ENCODE measurements at regions not wholly inside any gene's neighbourhood (a gene's known extent, or its start where the extent isn't known, plus 50 kb on each side); places are given as distances from the start of the nearest gene placed in this dataset.

GRCh38 chr5:68066277-68066955 is 149.1 kb upstream of the PIK3R1 start:
- TF ChIP-seq POLR2A (IDR thresholded peaks at IDR 0.05; ENCODE audit: low read depth, low read length) (no peak), CTCF (IDR thresholded peaks at IDR 0.05 in 2 of 3, conservative IDR thresholded peaks at IDR 0.05 in 1 of 3; ENCODE audit: control insufficient read depth in 2 of 3, extremely low read depth in 1 of 3, insufficient read depth in 1 of 3, low read depth in 3 of 3, low read length in 3 of 3) (no peak), USF2 (IDR thresholded peaks at IDR 0.05; ENCODE audit: borderline replicate concordance, low read depth, low read length) (no peak), SUPT20H (IDR thresholded peaks at IDR 0.05; ENCODE audit: borderline replicate concordance, control insufficient read depth, low read depth, low read length) (no peak), NR2C1 (IDR thresholded peaks at IDR 0.05) (no peak), EP300 (IDR thresholded peaks at IDR 0.05; ENCODE audit: borderline replicate concordance in 1 of 2, control insufficient read depth in 1 of 2, low read depth in 2 of 2, low read length in 2 of 2) (no peak), ZNF274 (IDR thresholded peaks at IDR 0.05; ENCODE audit: insufficient read depth, insufficient read length) (no peak)
